Activated CD4-positive, alpha-beta T cell treated with anti-CD3 and anti-CD28 coated beads, Interleukin-2, amount 50 U/mL, for 1 hour (primary cell): ENCODE measurements at regions not wholly inside any gene's neighbourhood (a gene's known extent, or its start where the extent isn't known, plus 50 kb on each side); places are given as distances from the start of the nearest gene placed in this dataset.
"Not testable (repeated sequence)": the region's sequence is repeated elsewhere in the genome, so short reads cannot be mapped to it uniquely, and the experiment has no call there.

Experiments
- DNase-seq: peaks from one replicate; pipeline ENCODE4 v3.0.0-alpha.2; 2020

GRCh38 chr7:136527554-136527953, 340.9 kb upstream of the CHRM2 start:
- no peak for DNase-seq

- no peak for DNase-seq
These were observed 341.9 kb upstream of the CHRM2 start for GRCh38 chr7:136526408-136527105.

GRCh38 chr7:136523571-136523970, 344.9 kb upstream of the CHRM2 start:
- DNase-seq = no peak

GRCh38 chr7:136517971-136518370, 350.5 kb upstream of the CHRM2 start:
- no peak for DNase-seq

- DNase-seq = no peak
These were observed 353.7 kb upstream of the CHRM2 start for GRCh38 chr7:136514776-136515175.

GRCh38 chr7:136513744-136514143, 354.7 kb upstream of the CHRM2 start:
- DNase-seq = no peak

- no peak for DNase-seq
These were observed 359.0 kb upstream of the CHRM2 start for GRCh38 chr7:136509466-136509865.

- no peak for DNase-seq
These were observed 366.3 kb upstream of the CHRM2 start for GRCh38 chr7:136502162-136502561.

- DNase-seq = no peak
These were observed 367.3 kb upstream of the CHRM2 start for GRCh38 chr7:136501151-136501550.

- DNase-seq = no peak
These were observed 371.9 kb upstream of the CHRM2 start for GRCh38 chr7:136496551-136496950.

- DNase-seq = no peak
These were observed 373.4 kb upstream of the CHRM2 start for GRCh38 chr7:136495081-136495480.

- DNase-seq = no peak
These were observed 376.1 kb upstream of the CHRM2 start for GRCh38 chr7:136492366-136492765.

- no peak for DNase-seq
These were observed 378.6 kb upstream of the CHRM2 start for GRCh38 chr7:136489808-136490207.

- DNase-seq = no peak
These were observed 387.6 kb upstream of the CHRM2 start for GRCh38 chr7:136480901-136481300.

- no peak for DNase-seq
These were observed 388.5 kb upstream of the CHRM2 start for GRCh38 chr7:136479922-136480321.

- no peak for DNase-seq
These were observed 398.3 kb upstream of the CHRM2 start for GRCh38 chr7:136470179-136470578.

- DNase-seq = no peak
These were observed 415.5 kb upstream of the CHRM2 start for GRCh38 chr7:136452949-136453348.

GRCh38 chr7:136446751-136447150, 421.7 kb upstream of the CHRM2 start:
- DNase-seq = no peak

- no peak for DNase-seq
These were observed 426.6 kb upstream of the CHRM2 start for GRCh38 chr7:136441835-136442234.

- not testable (repeated sequence) for DNase-seq
These were observed 436.7 kb upstream of the CHRM2 start for GRCh38 chr7:136431736-136432135.

- no peak for DNase-seq
These were observed 444.4 kb upstream of the CHRM2 start for GRCh38 chr7:136424058-136424457.

GRCh38 chr7:136419740-136420139, 442.6 kb upstream of the MTPN start:
- not testable (repeated sequence) for DNase-seq

GRCh38 chr7:136412952-136413351, 435.8 kb upstream of the MTPN start:
- no peak for DNase-seq

GRCh38 chr7:136405931-136406777, 429.0 kb upstream of the MTPN start:
- no peak for DNase-seq
